ENCODE measurements at regions not wholly inside any gene's neighbourhood (a gene's known extent, or its start where the extent isn't known, plus 50 kb on each side); places are given as distances from the start of the nearest gene placed in this dataset.

DNA sequence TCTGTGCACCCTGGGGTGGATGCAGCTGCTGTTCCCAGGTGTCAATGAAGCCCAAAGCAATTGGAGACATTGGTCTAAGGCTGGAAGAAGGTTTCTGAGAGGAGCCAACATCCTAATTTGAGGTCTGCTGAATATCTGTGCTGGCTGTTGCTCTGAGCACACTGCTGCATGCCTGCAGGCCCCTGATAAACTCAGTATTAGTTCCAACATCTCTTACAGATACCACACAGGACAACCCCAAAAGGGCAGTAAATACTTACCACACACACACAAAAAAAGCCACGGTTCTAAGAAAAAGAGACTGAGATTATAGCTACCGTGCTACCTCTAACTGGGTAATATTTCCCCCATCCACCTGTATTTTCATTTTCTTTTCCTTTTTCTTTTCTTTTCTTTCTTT lies 164.3 kb upstream of the SOX4 start:
- no peak for DNase-seq
- Histone ChIP-seq H3K4me1 (peaks cover 4% of the 10 kb centered on the region), H3K27me3 (no peaks in the 10 kb centered on the region), H3K27ac (peak overlapping the region in 1 of 2 donors; percentile 41), H3K4me3 (no peak overlapping the region), H3K36me3 (ENCODE audit: low read depth, missing control alignments) (no peaks in the 10 kb centered on the region), H3K9me3 (no peaks in the 10 kb centered on the region)
- TF ChIP-seq POLR2A (IDR thresholded peaks at IDR 0.05), result no peak
- TF ChIP-seq CTCF (IDR thresholded peaks at IDR 0.05), result no peak
- intact Hi-C loops (cut with DNase I; ENCODE audit: low total_unique reads), result no loop called here
- 83 to 87% methylated on average over 2 of the region's 2 CpGs for WGBS, 2 donors

DNA sequence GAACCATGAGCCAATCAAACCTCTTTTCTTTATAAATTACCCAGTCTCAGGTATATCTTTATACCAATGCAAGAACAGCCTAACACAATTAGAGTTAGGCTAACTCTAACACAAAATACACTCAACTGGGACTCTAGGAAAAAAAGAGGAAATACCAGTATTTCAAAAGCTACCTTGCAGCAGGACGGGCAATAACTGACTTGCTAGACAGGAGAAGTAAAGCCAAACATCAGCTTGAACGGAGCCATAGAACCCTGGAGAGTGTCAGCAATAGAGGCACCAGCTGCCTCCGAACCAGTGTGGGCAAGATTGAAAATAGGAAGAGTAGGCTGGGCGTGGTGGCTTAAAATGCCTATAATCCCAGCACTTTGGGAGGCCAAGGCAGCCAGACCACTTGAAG lies 162.0 kb upstream of the SOX4 start:
- Histone ChIP-seq H3K27ac (no peak overlapping the region), H3K4me1 (peaks cover 8% of the 10 kb centered on the region), H3K27me3 (no peaks in the 10 kb centered on the region), H3K4me3 (no peak overlapping the region), H3K9me3 (no peaks in the 10 kb centered on the region), H3K36me3 (ENCODE audit: low read depth, missing control alignments) (no peaks in the 10 kb centered on the region)
- no peak for TF ChIP-seq CTCF (IDR thresholded peaks at IDR 0.05)
- no peak for TF ChIP-seq POLR2A (IDR thresholded peaks at IDR 0.05)
- intact Hi-C loops (cut with DNase I; ENCODE audit: low total_unique reads), result no loop called here
- DNase-seq, result no peak
- 86 to 92% methylated on average over 4 of the region's 4 CpGs for WGBS, 2 donors

GRCh38 chr6:21436625-21437024 lies 156.9 kb upstream of the SOX4 start:
- Histone ChIP-seq H3K4me1 (peaks cover 4% of the 10 kb centered on the region), H3K9me3 (no peaks in the 10 kb centered on the region), H3K27me3 (no peaks in the 10 kb centered on the region), H3K27ac (no peak overlapping the region), H3K36me3 (ENCODE audit: low read depth, missing control alignments) (no peaks in the 10 kb centered on the region), H3K4me3 (no peak overlapping the region)
- WGBS, 2 donors, result 0% methylated on average over 1 of the region's 1 CpG
- intact Hi-C loops (cut with DNase I; ENCODE audit: low total_unique reads), result no loop called here
- no peak for DNase-seq
- TF ChIP-seq POLR2A (IDR thresholded peaks at IDR 0.05) (no peak), CTCF (IDR thresholded peaks at IDR 0.05) (no peak)

DNA sequence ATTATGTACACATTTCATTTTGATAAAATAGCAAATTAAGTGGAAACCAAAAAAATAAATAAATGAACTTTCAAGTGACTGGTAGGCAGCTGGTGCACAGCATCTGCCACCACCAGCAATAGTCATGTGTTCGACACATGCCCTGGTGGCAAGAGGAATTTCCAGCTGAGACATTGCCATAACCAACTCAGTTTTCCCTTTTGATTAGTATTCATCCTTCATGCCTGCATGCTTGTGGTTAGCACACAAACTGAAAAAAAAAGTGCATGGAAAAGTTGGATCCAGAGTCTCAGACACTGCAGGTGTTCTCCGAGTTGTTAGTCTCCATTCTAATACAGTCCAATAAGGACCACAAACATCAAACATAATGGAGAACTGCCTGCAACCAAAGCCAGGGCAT lies 156.0 kb upstream of the SOX4 start:
- 92 to 98% methylated on average over 2 of the region's 2 CpGs for WGBS, 2 donors
- DNase-seq, result no peak
- Histone ChIP-seq H3K9me3 (no peaks in the 10 kb centered on the region), H3K4me1 (peaks cover 4% of the 10 kb centered on the region), H3K27me3 (no peaks in the 10 kb centered on the region), H3K4me3 (no peak overlapping the region), H3K36me3 (ENCODE audit: low read depth, missing control alignments) (no peaks in the 10 kb centered on the region), H3K27ac (no peak overlapping the region)
- TF ChIP-seq POLR2A (IDR thresholded peaks at IDR 0.05) (no peak), CTCF (IDR thresholded peaks at IDR 0.05) (no peak)
- intact Hi-C loops (cut with DNase I; ENCODE audit: low total_unique reads), result no loop called here

DNA sequence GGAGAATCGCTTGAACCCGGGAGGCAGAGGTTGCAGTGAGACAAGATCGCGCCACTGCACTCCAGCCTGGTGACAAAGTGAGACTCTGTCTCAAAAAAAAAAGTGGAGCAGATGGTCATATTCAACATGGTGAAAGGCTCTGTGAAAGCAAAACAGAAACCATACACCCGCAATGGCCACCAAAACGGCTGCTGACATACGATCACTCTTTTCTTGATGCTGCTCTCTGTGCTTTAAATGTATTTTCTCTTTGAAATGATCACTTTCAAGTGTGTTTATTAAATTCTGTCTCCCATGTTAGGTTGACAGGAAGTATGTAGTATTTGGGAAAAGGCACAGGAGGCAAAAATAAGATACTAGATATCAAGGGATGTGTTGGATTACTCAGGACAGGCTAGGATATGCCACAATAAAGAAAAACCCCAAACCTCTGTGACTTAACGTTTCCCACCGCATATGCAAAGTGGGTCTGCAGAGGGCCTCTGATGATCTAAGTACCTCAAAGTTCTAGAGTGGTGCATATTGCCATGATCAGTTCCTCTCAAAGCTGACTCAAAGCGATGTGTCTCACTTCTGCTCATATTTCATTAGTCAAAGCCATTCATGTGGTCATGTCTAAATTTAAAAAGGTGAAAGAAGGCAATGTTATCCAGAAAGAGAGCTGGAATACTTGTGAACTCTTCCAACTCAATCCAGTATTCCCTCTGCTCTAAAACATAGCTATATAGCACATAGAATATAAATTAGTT lies 155.1 kb upstream of the SOX4 start:
- H3K4me3 ChIP-seq, result no peak overlapping the region
- H3K27ac ChIP-seq, result no peak overlapping the region
- no peak for DNase-seq
- H3K36me3 ChIP-seq (ENCODE audit: low read depth, missing control alignments), result no peaks in the 10 kb centered on the region
- no peaks in the 10 kb centered on the region for H3K9me3 ChIP-seq
- TF ChIP-seq CTCF (IDR thresholded peaks at IDR 0.05) (no peak), POLR2A (IDR thresholded peaks at IDR 0.05) (no peak)
- peaks cover 4% of the 10 kb centered on the region for H3K4me1 ChIP-seq
- intact Hi-C loops (cut with DNase I; ENCODE audit: low total_unique reads), result no loop called here
- no peaks in the 10 kb centered on the region for H3K27me3 ChIP-seq
- 90 to 96% methylated on average over 10 of the region's 10 CpGs for WGBS, 2 donors
